G401 (cell line): ENCODE measurements at regions not wholly inside any gene's neighbourhood (a gene's known extent, or its start where the extent isn't known, plus 50 kb on each side); places are given as distances from the start of the nearest gene placed in this dataset.
"Not testable (repeated sequence)": the region's sequence is repeated elsewhere in the genome, so short reads cannot be mapped to it uniquely, and the experiment has no call there.

Experiments used
- DNase-seq: peaks from one replicate; pipeline ENCODE4 v3.0.0-alpha.2; 2015; ENCODE audit warnings: low spot score
- in situ Hi-C: cut with HindIII; loops from 2 replicates; pipeline ENCODE4 v1.10.0; 2016; ENCODE audit warnings: low sequenced_read_pairs, mixed read lengths

- in situ Hi-C loops = no loop called here
- no peak for DNase-seq
These were observed 236.2 kb upstream of the PRSS58 start for GRCh38 chr7:142494021-142494420.

GRCh38 chr7:142488842-142489241 is 231.0 kb upstream of the PRSS58 start:
- in situ Hi-C loops = no loop called here
- no peak for DNase-seq

GRCh38 chr7:142488036-142488633 is 230.3 kb upstream of the PRSS58 start:
- in situ Hi-C loops = no loop called here
- DNase-seq = no peak

- in situ Hi-C loops, DNase-seq: not testable (repeated sequence)
These were observed 229.7 kb upstream of the PRSS58 start for GRCh38 chr7:142487565-142487964.

- no peak for DNase-seq
- in situ Hi-C loops = no loop called here
These were observed 229.3 kb upstream of the PRSS58 start for GRCh38 chr7:142487124-142487523.

- in situ Hi-C loops = no loop called here
- no peak for DNase-seq
These were observed 227.9 kb upstream of the PRSS58 start for GRCh38 chr7:142485617-142486226.

GRCh38 chr7:142483659-142484317 is 225.9 kb upstream of the PRSS58 start:
- DNase-seq = no peak
- in situ Hi-C loops = no loop called here

GRCh38 chr7:142482891-142483658 is 225.2 kb upstream of the PRSS58 start:
- in situ Hi-C loops = no loop called here
- DNase-seq = peak; percentile 21

- in situ Hi-C loops = no loop called here
- DNase-seq = peak; percentile 15
These were observed 223.7 kb upstream of the PRSS58 start for GRCh38 chr7:142481548-142481947.

GRCh38 chr7:142478479-142479220 is 220.8 kb upstream of the PRSS58 start:
- peak; percentile 16 for DNase-seq
- in situ Hi-C loops = no loop called here

- in situ Hi-C loops, DNase-seq: not testable (repeated sequence)
These were observed 219.9 kb upstream of the PRSS58 start for GRCh38 chr7:142477801-142478200.

- no peak for DNase-seq
- in situ Hi-C loops = no loop called here
These were observed 219.3 kb upstream of the PRSS58 start for GRCh38 chr7:142477079-142477651.

- in situ Hi-C loops = no loop called here
- DNase-seq = no peak
These were observed 218.2 kb upstream of the PRSS58 start for GRCh38 chr7:142476077-142476476.

- no peak for DNase-seq
- in situ Hi-C loops = no loop called here
These were observed 214.0 kb upstream of the PRSS58 start for GRCh38 chr7:142471820-142472219.

GRCh38 chr7:142470544-142470830 is 212.6 kb upstream of the PRSS58 start:
- no peak for DNase-seq
- in situ Hi-C loops = no loop called here

- DNase-seq = no peak
- in situ Hi-C loops = no loop called here
These were observed 212.1 kb upstream of the PRSS58 start for GRCh38 chr7:142469696-142470543.

- in situ Hi-C loops = no loop called here
- no peak for DNase-seq
These were observed 211.2 kb upstream of the PRSS58 start for GRCh38 chr7:142468871-142469665.
